GM18520 (cell line): ENCODE measurements at regions not wholly inside any gene's neighbourhood (a gene's known extent, or its start where the extent isn't known, plus 50 kb on each side); places are given as distances from the start of the nearest gene placed in this dataset.

Experiments used
- ATAC-seq: cut with Tn5 transposase; IDR thresholded peaks from one replicate; pipeline ENCODE4 v1.9.1; 2021; ENCODE audit not compliant: unreplicated experiment

DNA sequence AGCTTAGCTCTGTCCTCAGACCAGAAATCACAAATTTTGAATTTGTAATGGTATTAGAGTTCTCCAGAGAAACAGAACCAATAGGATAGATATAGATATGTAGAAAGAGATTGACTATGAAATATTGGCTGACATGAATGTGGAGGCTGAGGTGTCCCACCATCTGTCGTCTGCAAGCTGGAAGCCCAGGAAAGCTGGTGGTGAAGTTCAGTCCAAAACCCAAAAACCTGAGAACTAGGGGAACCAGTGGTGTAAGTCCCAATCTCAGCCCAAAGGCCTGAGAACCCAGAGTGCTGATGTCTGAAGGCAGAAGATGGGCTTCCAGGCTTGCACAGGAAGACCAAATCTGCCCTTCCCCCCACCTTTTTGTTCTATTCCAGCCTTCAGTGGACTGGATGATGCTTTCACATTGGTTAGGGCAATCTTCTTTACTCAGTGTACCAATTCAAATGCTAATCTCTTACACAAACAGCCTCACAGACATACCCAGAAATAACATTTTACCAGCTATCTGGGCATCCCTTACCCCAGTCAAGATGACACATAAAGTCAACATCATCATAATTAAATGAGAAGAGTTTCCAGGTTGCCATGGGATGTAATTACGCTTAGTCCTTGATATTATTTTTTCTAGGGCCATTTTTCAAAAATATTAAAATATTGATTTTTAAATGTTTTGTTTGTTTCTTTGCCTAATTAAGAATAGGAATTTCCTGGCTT lies 570.8 kb downstream of the UTRN start:
- no peak for ATAC-seq

DNA sequence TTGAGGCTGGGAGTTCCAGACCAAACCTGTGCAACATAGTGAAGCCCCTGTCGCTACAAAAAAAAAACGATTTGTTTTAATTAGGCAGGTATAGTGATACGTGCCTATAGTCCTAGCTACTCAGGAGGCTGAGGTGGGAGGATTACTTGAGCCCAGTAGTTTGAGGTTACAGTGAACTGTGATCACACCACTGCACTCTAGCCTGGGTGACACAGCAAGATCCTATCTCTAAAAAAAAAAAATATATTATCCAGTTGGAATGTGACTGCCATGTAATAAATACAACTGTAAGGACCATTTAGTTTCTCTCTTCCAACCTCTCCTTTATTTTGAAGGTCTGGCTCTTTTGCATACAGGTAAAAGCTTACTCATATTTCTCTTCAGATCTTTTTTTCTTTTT lies 571.5 kb downstream of the UTRN start:
- ATAC-seq: no peak

DNA sequence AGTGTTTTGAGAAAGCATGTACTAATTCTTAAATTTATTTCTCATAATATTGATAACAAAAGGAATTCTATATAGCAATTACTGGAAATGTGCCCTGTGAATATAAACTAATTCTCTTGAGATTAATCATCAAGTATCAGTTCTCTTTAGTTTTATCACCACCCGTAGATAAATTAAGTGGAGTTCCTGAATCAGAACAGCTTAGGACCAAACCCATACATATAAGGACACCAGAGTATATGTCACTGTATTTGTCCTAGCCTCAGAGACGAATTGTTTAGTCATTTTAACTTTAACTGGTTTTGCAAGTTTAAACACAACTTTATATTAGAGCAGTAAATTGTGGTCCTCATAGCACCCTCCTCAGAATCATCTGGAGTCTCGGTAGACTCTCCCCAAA lies 572.0 kb downstream of the UTRN start:
- ATAC-seq: no peak

DNA sequence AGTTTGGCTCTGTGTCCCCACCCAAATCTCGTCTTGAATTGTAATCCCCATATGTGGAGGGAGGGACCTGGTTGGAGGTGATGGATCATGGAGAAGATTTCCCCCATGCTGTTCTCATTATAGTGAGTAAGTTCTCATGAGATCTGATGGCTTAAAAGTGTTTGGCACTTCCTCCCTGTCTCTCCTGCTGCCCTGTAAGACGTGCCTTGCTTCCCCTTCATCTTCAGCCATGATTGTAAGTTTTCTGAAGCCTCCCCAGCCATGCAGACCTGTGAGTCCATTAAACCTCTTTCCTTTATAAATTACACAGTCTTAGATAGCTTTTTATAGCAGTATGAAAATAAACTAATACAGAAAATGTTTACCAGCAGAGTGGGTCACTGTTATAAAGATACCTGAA lies 577.6 kb downstream of the UTRN start:
- no peak for ATAC-seq

DNA sequence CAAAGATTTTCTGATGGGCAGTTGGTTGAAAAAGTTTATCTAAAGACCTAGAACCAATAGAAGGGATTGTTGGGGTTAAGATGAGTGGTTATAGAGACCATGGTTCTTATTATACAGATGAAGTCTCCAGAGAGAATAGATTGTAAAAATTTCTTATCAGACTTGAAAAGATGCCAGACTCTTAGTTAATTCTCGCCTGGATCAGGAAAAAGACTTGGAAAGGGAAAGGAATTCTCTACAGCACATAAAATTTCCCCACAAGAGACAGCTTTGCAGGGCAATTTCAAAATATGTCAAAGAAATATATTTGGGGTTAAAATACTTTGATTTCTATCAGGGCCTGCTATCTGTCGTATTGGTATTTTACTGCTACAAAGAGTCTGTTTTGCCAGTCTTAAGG lies 582.6 kb downstream of the UTRN start:
- no peak for ATAC-seq

DNA sequence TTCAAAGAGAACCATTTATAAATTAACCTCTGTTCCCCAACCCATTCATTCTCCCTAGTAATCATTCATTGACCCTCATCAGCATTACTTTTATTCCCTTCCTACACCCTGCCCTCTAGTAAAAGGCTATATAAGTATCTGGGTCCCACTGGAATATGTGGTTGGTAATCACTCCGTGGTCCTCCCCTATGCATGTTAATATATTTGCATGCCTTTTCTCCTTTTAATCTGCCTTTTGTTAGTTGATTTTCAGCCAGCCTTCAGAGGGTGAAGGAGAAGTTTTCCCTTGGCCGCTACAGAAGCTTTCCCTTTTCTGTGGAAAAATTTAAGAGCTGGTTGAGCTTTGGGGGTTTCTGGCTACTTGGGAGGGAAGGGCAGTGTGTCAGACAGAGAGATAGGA lies 585.6 kb downstream of the UTRN start:
- ATAC-seq: no peak

DNA sequence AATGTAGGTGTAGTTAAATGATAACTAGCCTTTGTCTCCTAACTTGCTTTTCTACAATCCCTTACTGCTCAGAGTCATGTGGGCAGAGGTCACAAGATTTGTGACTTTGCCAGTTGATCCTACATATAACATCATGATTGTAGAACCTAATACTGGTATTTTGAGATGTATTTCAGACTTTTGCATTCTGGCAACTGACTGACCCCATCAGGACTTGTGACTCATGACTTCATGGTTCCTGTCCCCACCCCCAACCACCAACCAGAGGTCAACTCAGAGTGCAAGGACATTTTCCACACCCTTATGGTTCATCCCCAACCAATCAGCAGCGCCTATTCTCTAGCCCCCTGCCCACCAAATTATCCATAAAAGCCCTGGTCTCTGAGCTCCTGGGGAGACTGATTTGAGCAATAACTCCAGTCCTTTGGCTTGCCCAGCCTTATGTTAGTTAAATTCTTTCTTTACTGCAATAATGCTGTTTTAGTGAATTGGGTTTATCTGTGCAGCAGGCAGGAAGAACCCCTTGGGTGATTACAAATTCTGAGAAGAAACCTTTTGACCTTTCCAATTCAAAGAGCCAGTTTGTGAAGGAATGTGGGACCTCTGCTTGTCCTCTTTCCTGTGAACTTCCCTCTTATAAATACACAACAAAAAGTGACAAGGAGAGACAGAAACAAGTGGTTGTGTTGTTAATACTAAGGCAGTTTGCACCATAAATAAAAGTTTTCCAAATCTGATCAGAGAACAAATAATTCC lies 588.7 kb downstream of the UTRN start:
- no peak for ATAC-seq

DNA sequence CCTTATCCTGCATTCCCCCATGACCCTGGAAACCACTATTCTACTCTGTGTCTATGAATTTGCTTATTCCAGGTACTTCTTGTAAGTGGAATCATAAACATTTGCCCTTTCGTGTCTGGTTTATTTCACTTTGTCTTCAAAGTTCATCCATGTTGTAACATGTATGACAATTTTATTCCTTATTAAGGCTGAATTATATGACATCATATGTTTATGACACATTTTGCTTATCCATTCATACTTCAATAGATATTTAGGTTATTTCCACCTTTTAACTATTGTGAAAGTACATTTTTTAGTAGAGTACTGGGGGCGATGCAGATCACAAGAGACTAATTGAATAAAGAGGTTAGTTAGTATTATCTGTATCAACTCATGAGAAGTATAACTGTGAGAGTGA lies 591.6 kb downstream of the UTRN start:
- ATAC-seq: no peak

DNA sequence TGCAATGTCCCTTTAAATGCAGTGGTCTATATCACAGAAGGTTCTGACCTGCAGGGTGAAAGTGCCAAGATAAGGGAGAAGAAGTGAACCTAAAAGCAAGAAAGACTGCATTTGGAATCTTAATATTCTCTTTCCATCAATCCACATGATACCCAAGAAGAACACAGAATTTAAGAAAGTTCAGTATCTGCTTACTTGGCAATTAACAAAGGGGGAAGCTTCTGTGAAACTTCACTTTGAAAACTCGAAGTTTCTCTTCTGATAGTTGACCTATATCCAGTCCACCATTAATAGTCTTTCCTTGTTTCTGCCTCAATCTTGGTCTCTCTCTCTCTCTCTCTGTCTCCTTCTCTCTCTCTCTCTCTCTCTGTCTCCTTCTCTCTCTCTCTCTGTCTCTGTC lies 592.0 kb downstream of the UTRN start:
- no peak for ATAC-seq

DNA sequence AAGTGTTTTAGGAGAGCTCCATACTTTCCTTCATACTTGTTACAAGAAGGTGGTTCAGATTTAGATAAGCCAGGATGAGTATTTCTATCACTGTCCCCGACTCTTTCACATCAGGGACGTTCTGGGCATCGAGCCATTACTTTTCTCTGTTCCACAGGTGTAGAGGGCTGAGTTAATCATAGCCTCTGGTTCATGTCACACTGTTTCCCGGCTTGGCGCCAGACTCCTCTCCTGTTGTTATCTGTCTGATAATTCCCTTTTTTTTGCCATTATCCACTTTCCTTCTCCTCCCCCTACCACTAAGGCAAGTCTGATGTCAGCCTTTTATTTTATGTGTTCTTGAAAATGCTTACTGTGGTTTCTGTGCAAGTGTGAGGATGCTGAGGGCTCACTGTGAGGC lies 593.4 kb downstream of the UTRN start:
- ATAC-seq: no peak

DNA sequence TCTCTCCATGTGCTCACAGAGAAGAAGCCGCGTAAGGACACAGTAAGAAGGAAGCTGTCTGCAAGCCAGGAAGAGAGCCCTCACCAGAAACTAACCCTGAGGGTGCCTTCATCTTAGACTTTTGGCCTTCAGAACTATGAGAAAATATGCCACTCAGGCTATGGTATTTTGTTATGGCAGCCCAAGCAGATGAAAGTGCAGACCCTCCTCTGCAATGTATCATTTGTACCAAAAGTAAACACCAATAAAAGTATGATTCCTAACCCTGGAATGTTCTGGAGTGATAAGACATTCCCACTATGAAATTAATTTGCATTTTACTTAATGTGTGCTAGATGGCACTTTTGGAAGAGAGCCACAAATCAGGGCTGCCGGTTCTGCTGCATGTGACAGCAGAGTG lies 594.3 kb downstream of the UTRN start:
- no peak for ATAC-seq

DNA sequence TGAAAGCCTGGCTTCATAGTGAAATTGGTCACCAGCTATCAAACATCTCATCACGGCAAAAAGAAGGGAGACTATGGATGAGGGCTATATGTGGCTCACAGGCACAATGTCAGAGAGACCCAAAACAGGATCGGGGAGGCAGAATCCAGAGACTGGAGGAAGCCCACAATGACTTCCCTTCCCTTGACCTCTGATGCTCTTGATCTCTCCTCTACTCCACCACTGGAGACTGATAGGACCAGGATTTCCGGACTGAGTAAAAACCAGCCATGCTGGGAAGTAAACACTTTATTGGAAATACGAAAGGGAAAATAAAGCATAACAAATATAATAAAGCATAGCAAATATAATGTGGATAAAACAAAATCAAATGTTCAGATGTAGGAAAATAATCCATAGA lies 597.3 kb downstream of the UTRN start:
- ATAC-seq: no peak

DNA sequence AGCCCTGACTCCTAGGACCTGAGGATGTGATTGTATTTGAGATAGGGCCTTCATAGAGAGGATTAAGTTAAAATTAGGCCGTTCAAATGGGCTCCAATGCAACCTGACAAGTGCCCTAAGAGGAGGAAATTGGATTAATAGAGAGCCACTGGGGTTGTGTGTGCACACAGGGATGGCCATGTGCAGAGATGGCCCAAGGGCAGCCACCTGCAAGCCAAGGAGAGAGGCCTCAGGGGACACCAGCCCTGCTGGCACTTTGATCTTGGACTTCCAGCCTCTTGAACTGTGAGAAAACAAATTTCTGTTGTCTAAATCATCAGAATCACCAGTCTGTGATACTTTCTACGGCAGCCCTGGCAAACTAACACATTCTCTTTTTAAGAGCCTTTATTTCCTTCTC lies 598.8 kb downstream of the UTRN start:
- no peak for ATAC-seq

DNA sequence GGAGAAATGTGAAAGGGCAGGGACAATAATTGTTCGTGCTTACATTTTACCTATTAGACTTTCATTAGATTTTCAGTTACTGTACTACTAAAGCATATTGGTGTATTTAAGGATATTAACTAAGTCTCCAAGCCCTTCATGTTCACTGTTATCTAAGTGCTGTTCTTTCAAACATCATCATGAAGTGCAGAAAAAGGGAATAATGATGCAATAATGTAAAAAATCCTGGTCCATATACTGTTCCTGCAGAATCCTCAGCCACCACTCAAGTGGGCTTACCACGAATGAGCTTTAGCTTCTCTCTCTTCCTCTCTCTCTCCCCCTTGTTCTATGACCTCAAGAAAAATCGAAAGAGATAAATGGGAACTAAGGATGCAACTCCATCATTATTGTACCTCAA lies 600.7 kb downstream of the UTRN start:
- ATAC-seq: no peak

DNA sequence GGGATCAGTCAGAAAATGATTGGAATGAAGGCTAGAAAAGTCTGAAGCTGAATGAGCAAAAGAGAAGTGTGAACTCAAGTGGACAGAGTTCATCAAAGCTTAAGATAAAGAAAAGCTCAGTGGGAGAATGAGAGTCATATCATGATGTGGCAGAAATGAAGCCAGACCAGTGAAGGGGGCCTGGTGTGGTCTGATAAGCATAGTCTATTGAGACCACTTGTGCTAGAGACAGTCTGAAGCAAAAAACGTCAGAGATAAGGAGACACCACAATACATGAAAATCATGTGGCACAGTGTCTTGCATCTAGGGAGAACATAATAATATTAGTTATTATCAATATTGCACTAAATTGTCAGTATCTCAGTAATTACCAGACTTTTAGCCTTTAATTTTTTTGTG lies 601.5 kb downstream of the UTRN start:
- ATAC-seq: no peak

DNA sequence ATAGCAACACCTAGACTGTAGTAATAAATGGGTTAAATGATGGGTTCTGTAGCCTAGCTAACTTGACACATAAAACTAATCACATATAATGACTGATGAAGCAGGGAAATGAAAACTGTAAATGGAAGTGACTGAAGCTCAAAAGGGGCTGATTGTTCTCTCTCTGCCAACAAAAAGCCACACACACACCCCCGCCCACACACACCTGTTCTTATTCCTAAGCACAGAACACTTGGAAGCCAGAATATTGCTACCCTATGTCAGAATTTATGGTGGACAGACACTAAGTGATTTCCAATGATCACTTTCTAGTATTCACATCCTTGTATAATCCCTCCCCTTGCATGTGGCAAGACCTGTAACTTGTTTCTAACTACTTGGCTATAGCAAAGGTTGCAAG lies 603.5 kb downstream of the UTRN start:
- no peak for ATAC-seq

DNA sequence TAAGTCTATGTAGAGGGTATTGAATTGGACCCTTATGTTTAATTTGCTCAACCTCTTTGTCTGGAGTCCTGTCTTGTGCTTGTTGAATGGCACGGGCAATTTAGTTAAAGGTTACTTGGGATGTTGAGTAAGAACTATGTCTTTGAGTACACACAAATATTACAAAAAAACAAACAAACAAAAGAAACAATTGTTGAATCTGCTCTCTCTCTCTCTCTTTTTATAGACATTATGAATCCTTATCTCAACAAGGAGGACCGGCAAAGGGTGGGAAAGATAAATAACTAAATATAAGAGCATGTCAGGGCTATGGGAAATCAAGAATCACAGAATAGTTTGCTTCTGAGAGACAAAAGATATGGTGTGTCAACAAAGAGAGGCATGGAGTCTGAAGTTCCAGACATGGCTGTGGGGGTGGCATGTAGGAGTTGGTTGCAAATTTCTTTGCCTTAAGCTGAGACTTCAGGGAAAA lies 608.6 kb downstream of the UTRN start:
- ATAC-seq: no peak

DNA sequence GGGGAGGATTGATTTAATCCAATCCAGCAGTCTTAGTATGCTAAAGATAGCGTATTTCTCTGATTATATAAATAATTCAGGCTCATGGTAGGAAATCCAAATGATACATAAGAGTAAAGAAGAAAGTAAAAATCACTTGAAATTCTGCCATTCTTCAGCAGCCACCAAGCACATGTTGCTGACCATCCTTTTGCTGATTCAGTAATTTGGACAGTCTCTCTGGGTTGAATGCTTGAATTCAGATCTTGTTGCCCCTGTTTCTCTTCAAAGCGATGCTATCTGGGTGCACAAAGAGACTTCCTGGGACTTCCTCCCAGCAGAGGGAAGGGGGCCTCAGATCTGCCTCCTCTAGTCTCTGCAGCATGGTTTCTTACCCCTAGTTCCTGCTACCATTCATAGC lies 609.1 kb downstream of the UTRN start:
- ATAC-seq: no peak

DNA sequence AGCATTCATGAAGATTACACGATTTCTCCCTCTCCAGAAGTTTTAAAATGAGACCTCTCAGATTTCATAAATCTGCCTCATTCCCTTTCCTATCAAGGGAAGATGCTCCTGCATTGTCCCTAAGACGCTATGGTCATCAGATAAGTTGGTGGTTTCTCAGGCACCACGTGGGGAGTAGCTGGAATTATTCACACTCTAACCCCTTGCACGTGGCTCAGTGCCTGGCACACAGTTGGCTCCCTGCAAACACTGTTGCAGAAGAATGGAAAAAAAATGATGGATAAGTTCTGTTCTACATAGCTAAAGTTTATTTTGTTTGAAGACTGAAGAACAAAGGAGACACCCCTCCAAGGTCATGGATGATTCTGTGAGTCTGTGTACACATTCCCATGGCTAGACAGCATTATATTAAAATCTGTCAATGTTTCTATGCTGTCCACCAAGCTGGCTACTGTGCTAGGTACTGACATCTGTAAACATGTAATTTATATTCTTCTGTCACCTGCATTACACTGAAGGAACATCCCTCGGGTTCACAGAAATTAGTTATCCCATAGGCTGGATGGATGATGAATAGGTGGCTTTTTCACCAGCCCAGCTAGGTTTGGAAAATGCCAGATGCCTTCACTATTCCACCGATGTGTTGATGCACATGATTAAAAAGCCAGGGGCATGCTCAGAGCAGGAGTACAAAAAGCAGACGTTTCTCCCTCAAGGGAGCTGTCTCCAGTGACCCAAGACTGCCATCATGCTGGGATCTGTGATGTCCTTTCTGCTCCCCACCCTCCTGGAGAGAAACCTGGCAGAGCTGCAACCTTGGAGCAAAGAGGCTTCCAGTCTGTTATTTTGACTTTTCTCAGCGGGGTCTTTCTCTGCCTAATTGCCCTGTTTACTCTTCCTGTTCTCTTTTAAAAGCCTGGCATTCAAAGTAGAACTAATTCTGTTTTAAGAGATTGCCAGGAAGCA lies 610.5 kb downstream of the UTRN start:
- no peak for ATAC-seq

DNA sequence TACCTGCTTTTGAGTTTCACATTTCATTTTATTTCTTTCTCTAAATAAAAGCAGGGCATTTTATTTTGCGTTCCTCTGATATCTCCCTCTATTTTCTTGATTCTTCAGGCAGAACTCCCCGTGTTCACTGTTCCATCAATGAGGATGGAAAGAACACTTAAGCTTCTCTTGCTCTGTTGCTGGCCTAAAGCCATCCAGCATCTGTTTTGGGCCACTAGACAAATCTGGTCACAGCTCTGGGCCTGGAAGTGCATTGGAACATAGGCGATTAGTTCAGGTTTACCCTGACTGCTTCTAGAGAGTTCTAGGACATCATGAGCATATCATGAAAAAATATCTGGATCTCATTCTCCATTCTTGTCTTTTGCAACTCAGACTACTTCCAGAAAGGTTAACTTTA lies 611.2 kb downstream of the UTRN start:
- no peak for ATAC-seq

DNA sequence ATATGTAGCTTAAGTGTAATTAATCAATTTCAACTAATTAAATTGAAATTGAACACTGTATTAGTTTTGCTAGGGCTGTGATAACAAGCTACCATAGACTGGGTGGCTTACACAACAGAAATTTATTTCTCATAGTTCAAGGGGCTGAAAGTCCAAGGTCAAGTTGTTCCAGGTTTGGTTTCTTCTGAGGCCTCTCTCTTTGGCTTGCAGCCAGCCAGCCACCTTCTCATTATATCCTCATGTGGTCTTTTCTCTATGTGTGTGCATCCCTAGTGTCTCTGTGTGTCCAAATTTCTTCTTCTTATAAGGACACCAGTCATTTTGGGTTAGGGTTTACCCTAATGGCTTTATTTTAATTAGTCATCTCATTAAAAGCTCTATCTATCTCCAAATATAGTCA lies 611.7 kb downstream of the UTRN start:
- no peak for ATAC-seq
